Stomach (tissue), 8 donors: ENCODE measurements at regions not wholly inside any gene's neighbourhood (a gene's known extent, or its start where the extent isn't known, plus 50 kb on each side); places are given as distances from the start of the nearest gene placed in this dataset.

Source experiments
- DNase-seq, 2 donors: peaks; one replicate each; pipeline versions ENCODE4 v3.0.0 to v3.0.0-alpha.2; 2013 to 2019
- H3K27ac ChIP-seq, 5 donors: fragments of 200-600 bp in 4 of 5; sonication (generic) in 4 of 5; one replicate each; pipeline ENCODE4 v1.5.1; 2013 to 2019; ENCODE audit warnings: mild to moderate bottlenecking in 1 of 5, moderate library complexity in 1 of 5
- H3K27me3 ChIP-seq, 3 donors: fragments of 200-600 bp; sonication (generic); one replicate each; pipeline ENCODE4 v1.5.1; 2017 to 2019; ENCODE audit warnings: mixed run types in 1 of 3
- H3K36me3 ChIP-seq, 4 donors: fragments of 200-600 bp; sonication (generic); 1 replicate in 3 of 4; 2 replicates in 1 of 4; pipeline ENCODE4 v1.5.1; 2016 to 2019
- H3K4me1 ChIP-seq, 4 donors: fragments of 200-600 bp; sonication (generic); one replicate each; pipeline ENCODE4 v1.5.1; 2016 to 2019
- H3K4me3 ChIP-seq, 4 donors: fragments of 200-600 bp; sonication (generic) in 3 of 4; one replicate each; pipeline ENCODE4 v1.5.1; 2016 to 2019; ENCODE audit warnings: mild to moderate bottlenecking in 1 of 4
- H3K9me3 ChIP-seq, 4 donors: fragments of 200-600 bp; sonication (generic); one replicate each; pipeline ENCODE4 v1.5.1; 2016 to 2019
- CTCF ChIP-seq, 7 experiments: fragments of 450-650 bp in 4 of 7; fragments of 200-600 bp in 3 of 7; sonication (generic) in 3 of 7; IDR thresholded peaks; one replicate each; pipeline ENCODE4 v1.5.1; 2016 to 2019; ENCODE audit warnings: antibody characterized with exemption in 7 of 7, control low read depth in 2 of 7, mild to moderate bottlenecking in 1 of 7
- EP300 ChIP-seq: sonication (generic); formaldehyde crosslinking; IDR thresholded peaks from one replicate; pipeline ENCODE4 v1.6.1; 2017; ENCODE audit warnings: antibody characterized with exemption
- POLR2A ChIP-seq, 4 donors: fragments of 450-650 bp; IDR thresholded peaks; one replicate each; pipeline ENCODE4 v1.6.1; 2016; ENCODE audit warnings: antibody characterized with exemption in 4 of 4, control low read depth in 2 of 4, mild to moderate bottlenecking in 1 of 4, moderate library complexity in 1 of 4
- POLR2AphosphoS5 ChIP-seq, 3 donors: sonication (generic); formaldehyde crosslinking; IDR thresholded peaks; one replicate each; pipeline ENCODE4 v1.6.1; 2016; ENCODE audit warnings: antibody characterized with exemption in 3 of 3
- WGBS, 5 donors: extraction: QIAGEN DNeasy Blood & Tissue Kit in 3 of 5; methylation state at CpG; one replicate each; pipeline versions ENCODE4 v1.1.5 to v1.1.7; 2013 to 2018; 5-methylcytosine and 5-hydroxymethylcytosine counted together
- intact Hi-C: fragments of 100-400 bp; cut with DNase I; formaldehyde crosslinking; loops from one replicate; pipeline ENCODE4 v1.15.1; 2023; ENCODE audit warnings: low total_unique reads
- donor health status: healthy with polysubstance abuse.
- donor health status: Bipolar disorder and iron deficiency.
- donor health status: healthy.

GRCh38 chr1:228835911-228836310 is 100.6 kb downstream of the RHOU start:
- no peak for DNase-seq
- no peak for TF ChIP-seq EP300
- no peak for TF ChIP-seq POLR2AphosphoS5 (IDR thresholded peaks at IDR 0.05)
- H3K36me3 ChIP-seq, result no peaks in the 10 kb centered on the region
- H3K27ac ChIP-seq, result peak overlapping the region in 1 of 5 donors; percentile 90
- intact Hi-C loops, result no loop called here
- H3K4me3 ChIP-seq, result no peak overlapping the region
- H3K4me1 ChIP-seq, result peaks cover 40 to 61% (median 51%) of the 10 kb centered on the region in 4 donors
- H3K27me3 ChIP-seq, result no peaks in the 10 kb centered on the region
- H3K9me3 ChIP-seq, result no peaks in the 10 kb centered on the region
- WGBS, 5 donors, result 90 to 95% (median 92%) methylated on average over 3 of the region's 3 CpGs

- peak; percentile 53 to 71 for DNase-seq
- H3K27me3 ChIP-seq, result no peaks in the 10 kb centered on the region
- no peak overlapping the region for H3K4me3 ChIP-seq
- WGBS, 5 donors, result 39 to 55% (median 42%) methylated on average over 3 of the region's 3 CpGs
- TF ChIP-seq POLR2A (IDR thresholded peaks at IDR 0.05) (no peak), POLR2AphosphoS5 (IDR thresholded peaks at IDR 0.05) (peak in 1 of 3 donors; percentile 24)
- no peaks in the 10 kb centered on the region for H3K36me3 ChIP-seq
- H3K4me1 ChIP-seq, result peaks cover 36 to 56% (median 46%) of the 10 kb centered on the region in 4 donors
- intact Hi-C loops, result no loop called here
- H3K27ac ChIP-seq, result peak overlapping the region; percentile 81 to 91 (median 87)
- H3K9me3 ChIP-seq, result no peaks in the 10 kb centered on the region
These were observed 101.1 kb downstream of the RHOU start for GRCh38 chr1:228836427-228836826.

GRCh38 chr1:228837032-228837431 is 101.8 kb downstream of the RHOU start:
- Histone ChIP-seq H3K9me3 (no peaks in the 10 kb centered on the region), H3K4me3 (no peak overlapping the region), H3K27ac (peak overlapping the region; percentile 81 to 91 (median 87)), H3K4me1 (peaks cover 36 to 59% (median 46%) of the 10 kb centered on the region in 4 donors), H3K36me3 (no peaks in the 10 kb centered on the region), H3K27me3 (no peaks in the 10 kb centered on the region)
- intact Hi-C loops, result no loop called here
- no peak for TF ChIP-seq CTCF (IDR thresholded peaks at IDR 0.05)
- no peak for TF ChIP-seq POLR2A (IDR thresholded peaks at IDR 0.05)
- TF ChIP-seq EP300, result no peak
- TF ChIP-seq POLR2AphosphoS5 (IDR thresholded peaks at IDR 0.05), result no peak
- WGBS, 5 donors, result 72 to 87% (median 83%) methylated on average over 8 of the region's 8 CpGs
- peak in 1 of 2 donors; percentile 32 for DNase-seq

GRCh38 chr1:228837817-228838716 is 102.8 kb downstream of the RHOU start:
- intact Hi-C loops, result no loop called here
- TF ChIP-seq POLR2A (IDR thresholded peaks at IDR 0.05), result no peak
- TF ChIP-seq EP300, result no peak
- peak; percentile 51 to 75 (median 68) for TF ChIP-seq POLR2AphosphoS5 (IDR thresholded peaks at IDR 0.05)
- Histone ChIP-seq H3K9me3 (peaks cover 0 to 4% (median 0%) of the 10 kb centered on the region in 4 donors), H3K36me3 (no peaks in the 10 kb centered on the region), H3K27me3 (no peaks in the 10 kb centered on the region), H3K27ac (peak overlapping the region; percentile 81 to 91 (median 87)), H3K4me3 (no peak overlapping the region), H3K4me1 (peaks cover 36 to 64% (median 46%) of the 10 kb centered on the region in 4 donors)
- WGBS, 5 donors, result 23 to 33% (median 27%) methylated on average over 11 of the region's 11 CpGs
- DNase-seq, result peak; percentile 80 to 91

GRCh38 chr1:228838717-228839500 is 103.6 kb downstream of the RHOU start:
- H3K4me1 ChIP-seq, result peaks cover 34 to 60% (median 42%) of the 10 kb centered on the region in 4 donors
- peaks cover 0 to 4% (median 0%) of the 10 kb centered on the region in 4 donors for H3K9me3 ChIP-seq
- H3K4me3 ChIP-seq, result no peak overlapping the region
- intact Hi-C loops, result no loop called here
- DNase-seq, result no peak
- TF ChIP-seq POLR2A (IDR thresholded peaks at IDR 0.05) (no peak), CTCF (IDR thresholded peaks at IDR 0.05) (no peak)
- 65 to 76% (median 73%) methylated on average over 8 of the region's 8 CpGs for WGBS, 5 donors
- H3K36me3 ChIP-seq, result no peaks in the 10 kb centered on the region
- peak overlapping the region; percentile 81 to 91 (median 87) for H3K27ac ChIP-seq
- no peaks in the 10 kb centered on the region for H3K27me3 ChIP-seq
